Astrocyte (in vitro differentiated cells and primary cell): ENCODE measurements at regions not wholly inside any gene's neighbourhood (a gene's known extent, or its start where the extent isn't known, plus 50 kb on each side); places are given as distances from the start of the nearest gene placed in this dataset.

ENCODE experiments used
- CTCF ChIP-seq: IDR thresholded peaks from 2 replicates; pipeline ENCODE4 v1.5.1; 2011; ENCODE audit warnings: low read depth, mild to moderate bottlenecking, inconsistent platforms, low read length, moderate library complexity; ENCODE audit not compliant: insufficient read depth
- EZH2 ChIP-seq: IDR thresholded peaks from 2 replicates; pipeline ENCODE4 v1.6.1; 2012; ENCODE audit warnings: mild to moderate bottlenecking, low read length, inconsistent platforms; ENCODE audit not compliant: insufficient read depth

GRCh38 chr9:81351166-81351565 is 338.2 kb downstream of the TLE1 start:
- no peak for TF ChIP-seq CTCF
- TF ChIP-seq EZH2, result no peak
